WTC11 (cell line): ENCODE measurements at regions not wholly inside any gene's neighbourhood (a gene's known extent, or its start where the extent isn't known, plus 50 kb on each side); places are given as distances from the start of the nearest gene placed in this dataset.

ENCODE experiments used
- ATAC-seq: fragments of 200-7000 bp; cut with Tn5 transposase; 2 replicates; pipeline ENCODE4 v1.10.0; 2021; ENCODE audit warnings: mild to moderate bottlenecking, moderate library complexity
- CTCF ChIA-PET: fragments of 300-600 bp; sonication (Branson Sonifier 250); formaldehyde crosslinking; loops from one replicate; lab custom pipeline; 2021; ENCODE audit warnings: antibody characterized with exemption; lab: Charles Lee
- POLR2A ChIA-PET: fragments of 350-600 bp; sonication (Branson Sonifier 250); formaldehyde crosslinking; loops from one replicate; lab custom pipeline; 2021; ENCODE audit warnings: antibody characterized with exemption; lab: Charles Lee
- DNase-seq: peaks from one replicate; pipeline ENCODE4 v3.0.0; 2021; ENCODE audit warnings: low spot score
- H3K27ac Mint-ChIP-seq: 2 replicates; pipeline ENCODE4 v1.8.0; 2021; ENCODE audit warnings: mixed read lengths
- H3K27me3 Mint-ChIP-seq: 2 replicates; pipeline ENCODE4 v1.8.0; 2021; ENCODE audit warnings: low read depth, mild to moderate bottlenecking, moderate library complexity, mixed read lengths
- H3K36me3 Mint-ChIP-seq: 2 replicates; pipeline ENCODE4 v1.8.0; 2021; ENCODE audit warnings: mixed read lengths
- H3K4me1 Mint-ChIP-seq: 2 replicates; pipeline ENCODE4 v1.8.0; 2022; ENCODE audit warnings: mixed read lengths
- H3K4me3 Mint-ChIP-seq: 2 replicates; pipeline ENCODE4 v1.8.0; 2021; ENCODE audit warnings: mild to moderate bottlenecking, moderate library complexity, mixed read lengths
- H3K9me3 Mint-ChIP-seq: 2 replicates; pipeline ENCODE4 v1.8.0; 2021; ENCODE audit warnings: mixed read lengths
- ATF1 ChIP-seq: sonication (generic); formaldehyde crosslinking; IDR thresholded peaks from 2 replicates; pipeline ENCODE4 v1.8.1; 2023; ENCODE audit warnings: mild to moderate bottlenecking, moderate library complexity, missing genetic modification reagents
- CBFB ChIP-seq: sonication (generic); formaldehyde crosslinking; IDR thresholded peaks from 2 replicates; pipeline ENCODE4 v1.8.1; 2022; ENCODE audit warnings: mild to moderate bottlenecking, low read depth, missing genetic modification reagents
- CREB1 ChIP-seq: sonication (generic); formaldehyde crosslinking; IDR thresholded peaks from 2 replicates; pipeline ENCODE4 v1.8.0; 2023; ENCODE audit warnings: mild to moderate bottlenecking, missing genetic modification reagents
- HMGA2 ChIP-seq: fragments of 250-450 bp; sonication (Bioruptor Pico); IDR thresholded peaks from 2 replicates; pipeline ENCODE4 v1.4.0; 2021; ENCODE audit warnings: mild to moderate bottlenecking, moderate library complexity
- MXD4 ChIP-seq: fragments of 250-450 bp; sonication (Bioruptor Pico); IDR thresholded peaks from 2 replicates; pipeline ENCODE4 v1.8.0; 2021; ENCODE audit warnings: mild to moderate bottlenecking, moderate library complexity, borderline replicate concordance
- NFYB ChIP-seq: sonication (generic); formaldehyde crosslinking; conservative IDR thresholded peaks from 2 replicates; pipeline ENCODE4 v1.8.0; 2022; ENCODE audit warnings: low read depth, missing genetic modification reagents
- NR1H2 ChIP-seq: sonication (generic); formaldehyde crosslinking; IDR thresholded peaks from 2 replicates; pipeline ENCODE4 v1.9.0; 2021; ENCODE audit warnings: mild to moderate bottlenecking, moderate library complexity, missing genetic modification reagents
- NR3C1 ChIP-seq: sonication (generic); formaldehyde crosslinking; conservative IDR thresholded peaks from 2 replicates; pipeline ENCODE4 v1.8.1; 2023; ENCODE audit warnings: low read depth, mild to moderate bottlenecking, missing genetic modification reagents
- PRRX2 ChIP-seq: fragments of 250-450 bp; sonication (Bioruptor Pico); IDR thresholded peaks from 2 replicates; pipeline ENCODE4 v1.8.0; 2021; ENCODE audit warnings: mild to moderate bottlenecking
- TP53 ChIP-seq: sonication (generic); formaldehyde crosslinking; IDR thresholded peaks from 2 replicates; pipeline ENCODE4 v1.8.1; 2023; ENCODE audit warnings: mild to moderate bottlenecking, missing genetic modification reagents
- ZNF232 ChIP-seq: sonication (generic); formaldehyde crosslinking; IDR thresholded peaks from 2 replicates; pipeline ENCODE4 v1.8.0; 2022; ENCODE audit warnings: mild to moderate bottlenecking, missing genetic modification reagents
- ZNF416 ChIP-seq: fragments of 250-450 bp; sonication (Bioruptor Pico); IDR thresholded peaks from 2 replicates; pipeline ENCODE4 v1.9.0; 2021; ENCODE audit warnings: mild to moderate bottlenecking, inconsistent platforms
- TF ChIP-seq, protein P1 (sequence below): sonication (generic); formaldehyde crosslinking; conservative IDR thresholded peaks from 2 replicates; pipeline ENCODE4 v1.8.1; 2022; ENCODE audit warnings: mild to moderate bottlenecking, missing genetic modification reagents
- TF ChIP-seq, protein P2 (sequence below): sonication (generic); formaldehyde crosslinking; IDR thresholded peaks from 2 replicates; pipeline ENCODE4 v1.8.1; 2022; ENCODE audit warnings: low read depth, missing genetic modification reagents, borderline replicate concordance
- TF ChIP-seq, protein P3 (sequence below): sonication (generic); formaldehyde crosslinking; IDR thresholded peaks from 2 replicates; pipeline ENCODE4 v1.8.1; 2023; ENCODE audit warnings: mild to moderate bottlenecking, missing genetic modification reagents, moderate library complexity
- TF ChIP-seq, protein P4 (sequence below): sonication (generic); formaldehyde crosslinking; IDR thresholded peaks from 2 replicates; pipeline ENCODE4 v1.8.1; 2023; ENCODE audit warnings: mild to moderate bottlenecking, missing genetic modification reagents
- TF ChIP-seq, protein P5 (sequence below): sonication (generic); formaldehyde crosslinking; IDR thresholded peaks from 2 replicates; pipeline ENCODE4 v1.8.1; 2023; ENCODE audit warnings: mild to moderate bottlenecking, missing genetic modification reagents, moderate library complexity
- TF ChIP-seq, protein P6 (sequence below): fragments of 250-450 bp; sonication (Bioruptor Pico); IDR thresholded peaks from 2 replicates; pipeline ENCODE4 v1.9.0; 2021; ENCODE audit warnings: mild to moderate bottlenecking
- TF ChIP-seq, protein P7 (sequence below): sonication (generic); formaldehyde crosslinking; IDR thresholded peaks from 2 replicates; pipeline ENCODE4 v1.8.0; 2023; ENCODE audit warnings: mild to moderate bottlenecking, missing genetic modification reagents

DNA sequence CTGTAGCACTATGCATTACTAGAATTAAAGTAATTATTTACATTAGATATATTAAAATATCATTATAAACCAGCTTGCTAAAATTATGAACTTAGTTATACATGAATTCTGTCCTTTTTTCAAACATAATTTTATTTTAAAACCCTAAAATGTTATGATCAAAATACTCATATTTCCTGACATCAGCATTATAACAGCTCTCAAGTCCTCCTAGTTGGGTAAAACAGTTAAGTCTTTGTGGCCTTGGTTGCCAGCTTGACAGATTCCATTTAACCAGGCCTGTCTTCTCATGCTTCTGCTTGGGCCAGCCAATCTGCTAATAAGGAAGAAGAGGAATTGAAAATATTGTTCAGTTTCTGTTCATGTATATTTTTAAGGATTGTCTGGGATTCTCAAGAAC is 147.9 kb upstream of the SLC35B3 start:
- H3K9me3 Mint-ChIP-seq, result peaks cover 8% of the 10 kb centered on the region
- no peaks in the 10 kb centered on the region for H3K27me3 Mint-ChIP-seq
- TF ChIP-seq PRRX2 (CRISPR knock-in tag) (no peak), MXD4 (CRISPR knock-in tag) (no peak), ZNF416 (CRISPR knock-in tag) (no peak), CREB1 (CRISPR knock-in tag) (no peak), NR3C1 (CRISPR knock-in tag) (no peak), ZNF232 (CRISPR knock-in tag) (no peak), NFYB (no peak), HMGA2 (CRISPR knock-in tag) (no peak), TP53 (CRISPR knock-in tag) (no peak), NR1H2 (CRISPR knock-in tag) (no peak), CBFB (CRISPR knock-in tag) (no peak), ATF1 (no peak)
- TF ChIP-seq, protein P1, sequence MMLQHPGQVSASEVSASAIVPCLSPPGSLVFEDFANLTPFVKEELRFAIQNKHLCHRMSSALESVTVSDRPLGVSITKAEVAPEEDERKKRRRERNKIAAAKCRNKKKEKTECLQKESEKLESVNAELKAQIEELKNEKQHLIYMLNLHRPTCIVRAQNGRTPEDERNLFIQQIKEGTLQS (CRISPR knock-in tag), result no peak
- TF ChIP-seq, protein P2, sequence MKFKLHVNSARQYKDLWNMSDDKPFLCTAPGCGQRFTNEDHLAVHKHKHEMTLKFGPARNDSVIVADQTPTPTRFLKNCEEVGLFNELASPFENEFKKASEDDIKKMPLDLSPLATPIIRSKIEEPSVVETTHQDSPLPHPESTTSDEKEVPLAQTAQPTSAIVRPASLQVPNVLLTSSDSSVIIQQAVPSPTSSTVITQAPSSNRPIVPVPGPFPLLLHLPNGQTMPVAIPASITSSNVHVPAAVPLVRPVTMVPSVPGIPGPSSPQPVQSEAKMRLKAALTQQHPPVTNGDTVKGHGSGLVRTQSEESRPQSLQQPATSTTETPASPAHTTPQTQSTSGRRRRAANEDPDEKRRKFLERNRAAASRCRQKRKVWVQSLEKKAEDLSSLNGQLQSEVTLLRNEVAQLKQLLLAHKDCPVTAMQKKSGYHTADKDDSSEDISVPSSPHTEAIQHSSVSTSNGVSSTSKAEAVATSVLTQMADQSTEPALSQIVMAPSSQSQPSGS (CRISPR knock-in tag), result no peak
- TF ChIP-seq, protein P3, sequence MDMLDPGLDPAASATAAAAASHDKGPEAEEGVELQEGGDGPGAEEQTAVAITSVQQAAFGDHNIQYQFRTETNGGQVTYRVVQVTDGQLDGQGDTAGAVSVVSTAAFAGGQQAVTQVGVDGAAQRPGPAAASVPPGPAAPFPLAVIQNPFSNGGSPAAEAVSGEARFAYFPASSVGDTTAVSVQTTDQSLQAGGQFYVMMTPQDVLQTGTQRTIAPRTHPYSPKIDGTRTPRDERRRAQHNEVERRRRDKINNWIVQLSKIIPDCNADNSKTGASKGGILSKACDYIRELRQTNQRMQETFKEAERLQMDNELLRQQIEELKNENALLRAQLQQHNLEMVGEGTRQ (CRISPR knock-in tag), result no peak
- TF ChIP-seq, protein P4, sequence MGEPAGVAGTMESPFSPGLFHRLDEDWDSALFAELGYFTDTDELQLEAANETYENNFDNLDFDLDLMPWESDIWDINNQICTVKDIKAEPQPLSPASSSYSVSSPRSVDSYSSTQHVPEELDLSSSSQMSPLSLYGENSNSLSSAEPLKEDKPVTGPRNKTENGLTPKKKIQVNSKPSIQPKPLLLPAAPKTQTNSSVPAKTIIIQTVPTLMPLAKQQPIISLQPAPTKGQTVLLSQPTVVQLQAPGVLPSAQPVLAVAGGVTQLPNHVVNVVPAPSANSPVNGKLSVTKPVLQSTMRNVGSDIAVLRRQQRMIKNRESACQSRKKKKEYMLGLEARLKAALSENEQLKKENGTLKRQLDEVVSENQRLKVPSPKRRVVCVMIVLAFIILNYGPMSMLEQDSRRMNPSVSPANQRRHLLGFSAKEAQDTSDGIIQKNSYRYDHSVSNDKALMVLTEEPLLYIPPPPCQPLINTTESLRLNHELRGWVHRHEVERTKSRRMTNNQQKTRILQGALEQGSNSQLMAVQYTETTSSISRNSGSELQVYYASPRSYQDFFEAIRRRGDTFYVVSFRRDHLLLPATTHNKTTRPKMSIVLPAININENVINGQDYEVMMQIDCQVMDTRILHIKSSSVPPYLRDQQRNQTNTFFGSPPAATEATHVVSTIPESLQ (CRISPR knock-in tag), result no peak
- TF ChIP-seq, protein P5, sequence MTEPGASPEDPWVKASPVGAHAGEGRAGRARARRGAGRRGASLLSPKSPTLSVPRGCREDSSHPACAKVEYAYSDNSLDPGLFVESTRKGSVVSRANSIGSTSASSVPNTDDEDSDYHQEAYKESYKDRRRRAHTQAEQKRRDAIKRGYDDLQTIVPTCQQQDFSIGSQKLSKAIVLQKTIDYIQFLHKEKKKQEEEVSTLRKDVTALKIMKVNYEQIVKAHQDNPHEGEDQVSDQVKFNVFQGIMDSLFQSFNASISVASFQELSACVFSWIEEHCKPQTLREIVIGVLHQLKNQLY (CRISPR knock-in tag), result no peak
- TF ChIP-seq, protein P6, sequence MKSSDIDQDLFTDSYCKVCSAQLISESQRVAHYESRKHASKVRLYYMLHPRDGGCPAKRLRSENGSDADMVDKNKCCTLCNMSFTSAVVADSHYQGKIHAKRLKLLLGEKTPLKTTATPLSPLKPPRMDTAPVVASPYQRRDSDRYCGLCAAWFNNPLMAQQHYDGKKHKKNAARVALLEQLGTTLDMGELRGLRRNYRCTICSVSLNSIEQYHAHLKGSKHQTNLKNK (CRISPR knock-in tag), result no peak
- TF ChIP-seq, protein P7, sequence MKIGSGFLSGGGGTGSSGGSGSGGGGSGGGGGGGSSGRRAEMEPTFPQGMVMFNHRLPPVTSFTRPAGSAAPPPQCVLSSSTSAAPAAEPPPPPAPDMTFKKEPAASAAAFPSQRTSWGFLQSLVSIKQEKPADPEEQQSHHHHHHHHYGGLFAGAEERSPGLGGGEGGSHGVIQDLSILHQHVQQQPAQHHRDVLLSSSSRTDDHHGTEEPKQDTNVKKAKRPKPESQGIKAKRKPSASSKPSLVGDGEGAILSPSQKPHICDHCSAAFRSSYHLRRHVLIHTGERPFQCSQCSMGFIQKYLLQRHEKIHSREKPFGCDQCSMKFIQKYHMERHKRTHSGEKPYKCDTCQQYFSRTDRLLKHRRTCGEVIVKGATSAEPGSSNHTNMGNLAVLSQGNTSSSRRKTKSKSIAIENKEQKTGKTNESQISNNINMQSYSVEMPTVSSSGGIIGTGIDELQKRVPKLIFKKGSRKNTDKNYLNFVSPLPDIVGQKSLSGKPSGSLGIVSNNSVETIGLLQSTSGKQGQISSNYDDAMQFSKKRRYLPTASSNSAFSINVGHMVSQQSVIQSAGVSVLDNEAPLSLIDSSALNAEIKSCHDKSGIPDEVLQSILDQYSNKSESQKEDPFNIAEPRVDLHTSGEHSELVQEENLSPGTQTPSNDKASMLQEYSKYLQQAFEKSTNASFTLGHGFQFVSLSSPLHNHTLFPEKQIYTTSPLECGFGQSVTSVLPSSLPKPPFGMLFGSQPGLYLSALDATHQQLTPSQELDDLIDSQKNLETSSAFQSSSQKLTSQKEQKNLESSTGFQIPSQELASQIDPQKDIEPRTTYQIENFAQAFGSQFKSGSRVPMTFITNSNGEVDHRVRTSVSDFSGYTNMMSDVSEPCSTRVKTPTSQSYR (CRISPR knock-in tag), result no peak
- TF ChIP-seq, all 79 proteins: peak for 0
- no peak for DNase-seq
- Mint-ChIP-seq H3K4me3 (no peak overlapping the region), H3K4me1 (0 out of 2 replicates have a peak, but pooled peaks cover 4% of the 10 kb centered on the region), H3K27ac (no peak overlapping the region), H3K36me3 (no peaks in the 10 kb centered on the region)
- POLR2A ChIA-PET, result no interaction called here
- CTCF ChIA-PET, result no interaction called here
- no peak for ATAC-seq
